Suprapubic skin (tissue), 4 donors: ENCODE measurements at regions not wholly inside any gene's neighbourhood (a gene's known extent, or its start where the extent isn't known, plus 50 kb on each side); places are given as distances from the start of the nearest gene placed in this dataset.

ENCODE experiments used
- DNase-seq, 2 donors: peaks; one replicate each; pipeline ENCODE4 v3.0.0-alpha.2; 2019; ENCODE audit warnings: low spot score in 2 of 2
- H3K27ac ChIP-seq: fragments of 200-600 bp; sonication (generic); one replicate; pipeline ENCODE4 v1.5.1; 2019
- H3K27me3 ChIP-seq: fragments of 200-600 bp; sonication (generic); one replicate; pipeline ENCODE4 v1.5.1; 2019
- H3K36me3 ChIP-seq: fragments of 200-600 bp; sonication (generic); one replicate; pipeline ENCODE4 v1.5.1; 2019
- H3K4me1 ChIP-seq: fragments of 200-600 bp; sonication (generic); one replicate; pipeline ENCODE4 v1.5.1; 2019
- H3K4me3 ChIP-seq: fragments of 200-600 bp; sonication (generic); one replicate; pipeline ENCODE4 v1.5.1; 2019; ENCODE audit warnings: mild to moderate bottlenecking
- H3K9me3 ChIP-seq: fragments of 200-600 bp; sonication (generic); one replicate; pipeline ENCODE4 v1.5.1; 2019
- CTCF ChIP-seq, 2 donors: fragments of 200-600 bp in 1 of 2; fragments of 450-650 bp in 1 of 2; sonication (generic) in 1 of 2; IDR thresholded peaks; one replicate each; pipeline ENCODE4 v1.5.1; 2016 to 2019; ENCODE audit warnings: antibody characterized with exemption in 2 of 2, mild to moderate bottlenecking in 1 of 2, moderate library complexity in 1 of 2
- EP300 ChIP-seq: sonication (generic); formaldehyde crosslinking; IDR thresholded peaks from one replicate; pipeline ENCODE4 v1.6.1; 2017; ENCODE audit warnings: antibody characterized with exemption
- POLR2A ChIP-seq, 2 donors: fragments of 450-650 bp; IDR thresholded peaks; one replicate each; pipeline ENCODE4 v1.6.1; 2017; ENCODE audit warnings: antibody characterized with exemption in 2 of 2, mild to moderate bottlenecking in 2 of 2, moderate library complexity in 2 of 2
- POLR2AphosphoS5 ChIP-seq, 3 donors: sonication (generic); formaldehyde crosslinking; IDR thresholded peaks; one replicate each; pipeline ENCODE4 v1.6.1; 2017; ENCODE audit warnings: antibody characterized with exemption in 3 of 3
- WGBS: methylation state at CpG from one replicate; pipeline ENCODE4 v1.1.5; 2018; 5-methylcytosine and 5-hydroxymethylcytosine counted together

GRCh38 chr6:28725890-28726348 lies 197.9 kb downstream of the TRIM27 start:
- no peak overlapping the region for H3K27ac ChIP-seq
- H3K27me3 ChIP-seq = peaks cover 31% of the 10 kb centered on the region
- no peak for TF ChIP-seq POLR2AphosphoS5 (IDR thresholded peaks at IDR 0.05)
- no peak for TF ChIP-seq EP300
- no peak for TF ChIP-seq CTCF (IDR thresholded peaks at IDR 0.05)
- TF ChIP-seq POLR2A (IDR thresholded peaks at IDR 0.05) = no peak
- no peak for DNase-seq
- WGBS = 36% methylated on average over 7 of the region's 7 CpGs
- peaks cover 8% of the 10 kb centered on the region for H3K4me1 ChIP-seq
- no peaks in the 10 kb centered on the region for H3K36me3 ChIP-seq
- no peak overlapping the region for H3K4me3 ChIP-seq
- H3K9me3 ChIP-seq = no peaks in the 10 kb centered on the region

- TF ChIP-seq POLR2AphosphoS5 (IDR thresholded peaks at IDR 0.05) (no peak), CTCF (IDR thresholded peaks at IDR 0.05) (no peak), EP300 (no peak), POLR2A (IDR thresholded peaks at IDR 0.05) (no peak)
- DNase-seq = no peak
- 79% methylated on average over 13 of the region's 13 CpGs for WGBS
- Histone ChIP-seq H3K27me3 (peaks cover 39% of the 10 kb centered on the region), H3K9me3 (no peaks in the 10 kb centered on the region), H3K4me1 (peaks cover 8% of the 10 kb centered on the region), H3K4me3 (no peak overlapping the region), H3K27ac (no peak overlapping the region), H3K36me3 (no peaks in the 10 kb centered on the region)
These were observed 197.0 kb downstream of the TRIM27 start for GRCh38 chr6:28726569-28727309.

- Histone ChIP-seq H3K27ac (no peak overlapping the region), H3K4me1 (peaks cover 8% of the 10 kb centered on the region), H3K27me3 (peaks cover 47% of the 10 kb centered on the region), H3K9me3 (no peaks in the 10 kb centered on the region), H3K36me3 (no peaks in the 10 kb centered on the region), H3K4me3 (no peak overlapping the region)
- TF ChIP-seq POLR2A (IDR thresholded peaks at IDR 0.05) = no peak
- no peak for TF ChIP-seq CTCF (IDR thresholded peaks at IDR 0.05)
- TF ChIP-seq EP300 = no peak
- TF ChIP-seq POLR2AphosphoS5 (IDR thresholded peaks at IDR 0.05) = no peak
- WGBS = 75% methylated on average over 9 of the region's 9 CpGs
- no peak for DNase-seq
These were observed 196.1 kb downstream of the TRIM27 start for GRCh38 chr6:28727559-28728211.

- WGBS = 10% methylated on average over 24 of the region's 24 CpGs
- Histone ChIP-seq H3K36me3 (no peaks in the 10 kb centered on the region), H3K4me1 (peaks cover 8% of the 10 kb centered on the region), H3K9me3 (no peaks in the 10 kb centered on the region), H3K27me3 (peaks cover 63% of the 10 kb centered on the region), H3K4me3 (peak overlapping the region; percentile 44), H3K27ac (no peak overlapping the region)
- DNase-seq = no peak
- TF ChIP-seq CTCF (IDR thresholded peaks at IDR 0.05) (no peak), POLR2A (IDR thresholded peaks at IDR 0.05) (no peak), EP300 (no peak), POLR2AphosphoS5 (IDR thresholded peaks at IDR 0.05) (no peak)
These were observed 194.0 kb downstream of the TRIM27 start for GRCh38 chr6:28729501-28730402.
